Body of pancreas (tissue), 4 donors: ENCODE measurements at regions not wholly inside any gene's neighbourhood (a gene's known extent, or its start where the extent isn't known, plus 50 kb on each side); places are given as distances from the start of the nearest gene placed in this dataset.

Experiments
- CTCF ChIP-seq, 7 experiments: fragments of 450-650 bp in 4 of 7; fragments of 200-600 bp in 3 of 7; sonication (generic) in 3 of 7; IDR thresholded peaks; one replicate each; pipeline ENCODE4 v1.5.1; 2016 to 2019; ENCODE audit warnings: antibody characterized with exemption in 7 of 7
- POLR2A ChIP-seq, 3 donors: fragments of 450-650 bp; IDR thresholded peaks; one replicate each; pipeline ENCODE4 v1.6.1; 2016; ENCODE audit warnings: antibody characterized with exemption in 3 of 3, mild to moderate bottlenecking in 2 of 3

- TF ChIP-seq CTCF (IDR thresholded peaks at IDR 0.05) (no peak), POLR2A (IDR thresholded peaks at IDR 0.05) (no peak)
Measured at GRCh38 chr3:148457886-148458285, 239.8 kb upstream of the AGTR1 start.
